ENCODE measurements at regions not wholly inside any gene's neighbourhood (a gene's known extent, or its start where the extent isn't known, plus 50 kb on each side); places are given as distances from the start of the nearest gene placed in this dataset.

GRCh38 chr7:67654642-67655041 lies 658.0 kb downstream of the TYW1 start:
- Histone ChIP-seq H3K9ac (replicated peaks in 1 of 4; ENCODE audit: extremely low read depth in 1 of 4, low read depth in 3 of 4, low read length in 3 of 4) (no peak overlapping the region), H3K79me2 (ENCODE audit: control insufficient read depth in 1 of 2, insufficient read depth in 2 of 2, low read length in 2 of 2) (no peaks in the 10 kb centered on the region), H3K18ac (ENCODE audit: extremely low read depth, low read length) (no peak overlapping the region), H2BK5ac (ENCODE audit: low read depth, low read length) (no peak overlapping the region), H3K23ac (ENCODE audit: insufficient read length) (no peak overlapping the region), H2BK120ac (replicated peaks; ENCODE audit: low read depth, low read length) (no peak overlapping the region), H2BK15ac (ENCODE audit: low read length) (no peak overlapping the region), H3K79me1 (ENCODE audit: low read depth, low read length) (no peaks in the 10 kb centered on the region), H2BK12ac (ENCODE audit: low read depth, low read length) (no peak overlapping the region), H3K14ac (ENCODE audit: insufficient read length) (no peak overlapping the region), H3K4me2 (ENCODE audit: insufficient read depth in 1 of 2, low read depth in 2 of 2, low read length in 2 of 2) (no peak overlapping the region), H3K4ac (replicated peaks; ENCODE audit: insufficient read length, low read depth, low read length) (no peak overlapping the region), H2AK5ac (ENCODE audit: low read depth, low read length) (no peak overlapping the region), H3K4me3 (ENCODE audit: extremely low read depth in 1 of 4, insufficient read depth in 2 of 4, low read depth in 3 of 4, low read length in 4 of 4) (no peak overlapping the region), H4K20me1 (replicated peaks in 1 of 2; ENCODE audit: control insufficient read depth in 1 of 2, insufficient read depth in 2 of 2, low read length in 2 of 2) (no peaks in the 10 kb centered on the region), H3K23me2 (ENCODE audit: low read depth, low read length) (no peaks in the 10 kb centered on the region), H3K27ac (ENCODE audit: low read depth, low read length) (no peak overlapping the region), H4K5ac (ENCODE audit: insufficient read length, low read depth, low read length) (no peak overlapping the region), H4K8ac (ENCODE audit: extremely low read depth, insufficient read depth, low read length) (no peak overlapping the region), H2AFZ (ENCODE audit: low read length) (no peak overlapping the region), H3K4me1 (replicated peaks in 1 of 4; ENCODE audit: control insufficient read depth in 3 of 4, insufficient read depth in 4 of 4, low read length in 3 of 4) (no peaks in the 10 kb centered on the region), H2BK20ac (ENCODE audit: low read length) (no peak overlapping the region), H3K27me3 (replicated peaks in 1 of 4; ENCODE audit: control insufficient read depth in 3 of 4, extremely low read depth in 1 of 4, insufficient read depth in 3 of 4, low read length in 3 of 4) (no peaks in the 10 kb centered on the region), H3K56ac (replicated peaks; ENCODE audit: insufficient read length, low read depth, low read length) (no peak overlapping the region), H4K91ac (replicated peaks; ENCODE audit: insufficient read length, low read length) (no peak overlapping the region), H3K9me3 (ENCODE audit: insufficient read depth in 2 of 2, low read depth in 1 of 2, low read length in 1 of 2) (no peaks in the 10 kb centered on the region), H3K36me3 (ENCODE audit: control insufficient read depth in 2 of 4, insufficient read depth in 4 of 4, low read length in 3 of 4) (no peaks in the 10 kb centered on the region)
- ChIA-PET POLR2A (ENCODE audit: partially characterized antibody) (no interaction called here), CTCF (ENCODE audit: partially characterized antibody) (interaction anchor here (0.7 to 1.1 kb wide), 2 partner anchors 28 to 149 kb away, joined by 4 read pairs; no protein-coding TSS in a partner anchor)
- FAIRE-seq (no peak), DNase-seq (ENCODE audit: low read depth in 1 of 2, low spot score in 2 of 2) (no peak)
- WGBS, 2 experiments (ENCODE audit: extremely low coverage in 1 of 2, insufficient coverage in 1 of 2, insufficient read length in 1 of 2, insufficient replicate concordance in 2 of 2, low coverage in 1 of 2, low lambda C conversion rate in 2 of 2, missing lambda C conversion rate in 1 of 2) = 95% methylated on average over 1 of the region's 1 CpG; no CpG with 5 or more reads in 1 of the 2 experiments
- TF ChIP-seq JUND (IDR thresholded peaks at IDR 0.05; ENCODE audit: low read length) (no peak), RBBP5 (IDR thresholded peaks at IDR 0.05; ENCODE audit: borderline replicate concordance, low read depth, low read length) (no peak), NANOG (IDR thresholded peaks at IDR 0.05; ENCODE audit: insufficient read depth, low read depth, low read length, poor library complexity, severe bottlenecking) (no peak), POLR2A (IDR thresholded peaks at IDR 0.05; ENCODE audit: control extremely low read depth in 1 of 2, low read depth in 2 of 2, low read length in 2 of 2) (no peak), TCF12 (IDR thresholded peaks at IDR 0.05; ENCODE audit: low read depth, low read length) (no peak), ATF3 (IDR thresholded peaks at IDR 0.05; ENCODE audit: insufficient read depth, low read depth, low read length) (no peak), SIN3A (conservative IDR thresholded peaks at IDR 0.05 in 1 of 2, IDR thresholded peaks at IDR 0.05 in 1 of 2; ENCODE audit: low read depth in 1 of 2, low read length in 2 of 2) (no peak), TEAD4 (IDR thresholded peaks at IDR 0.05; ENCODE audit: low read depth, low read length) (no peak), KDM5A (IDR thresholded peaks at IDR 0.05; ENCODE audit: low read length) (no peak), MAX (IDR thresholded peaks at IDR 0.05) (no peak), SIRT6 (IDR thresholded peaks at IDR 0.05; ENCODE audit: low read length) (no peak), SRF (IDR thresholded peaks at IDR 0.05; ENCODE audit: low read depth, low read length) (no peak), SP1 (IDR thresholded peaks at IDR 0.05; ENCODE audit: low read depth, low read length) (no peak), TAF7 (optimal IDR thresholded peaks at IDR 0.05; ENCODE audit: borderline replicate concordance, low read depth, low read length) (no peak), HDAC6 (IDR thresholded peaks at IDR 0.05; ENCODE audit: low read depth, low read length) (no peak)

Measured in H1 (cell line).